ENCODE measurements at regions not wholly inside any gene's neighbourhood (a gene's known extent, or its start where the extent isn't known, plus 50 kb on each side); places are given as distances from the start of the nearest gene placed in this dataset.

- BruUV-seq (replicated peaks), result no TSS peak
- Mint-ChIP-seq H3K4me3 (ENCODE audit: low read depth, unreplicated experiment) (no peak overlapping the region), H3K9me3 (ENCODE audit: low read depth, unreplicated experiment) (no peaks in the 10 kb centered on the region), H3K27ac (ENCODE audit: unreplicated experiment) (no peak overlapping the region), H3K27me3 (ENCODE audit: unreplicated experiment) (peaks cover 25% of the 10 kb centered on the region), H3K4me1 (ENCODE audit: low read depth, unreplicated experiment) (no peaks in the 10 kb centered on the region), H3K36me3 (ENCODE audit: insufficient read depth, unreplicated experiment) (no peaks in the 10 kb centered on the region)
- intact Hi-C loops (cut with micrococcal nuclease; ENCODE audit: unreplicated experiment), result no loop called here
- no peak for DNase-seq
- no peak for TF ChIP-seq CTCF (IDR thresholded peaks at IDR 0.05; ENCODE audit: unreplicated experiment)
- CTCF ChIA-PET, result no interaction called here
These were observed 146.7 kb downstream of the CARTPT start for GRCh38 chr5:71865665-71866320.

- CTCF ChIA-PET, result interaction anchor here (0.6 kb wide), 1 partner anchor 1328 kb away, joined by 5 read pairs; no protein-coding TSS in a partner anchor
- Mint-ChIP-seq H3K9me3 (ENCODE audit: low read depth, unreplicated experiment) (no peaks in the 10 kb centered on the region), H3K27ac (ENCODE audit: unreplicated experiment) (no peak overlapping the region), H3K36me3 (ENCODE audit: insufficient read depth, unreplicated experiment) (no peaks in the 10 kb centered on the region), H3K27me3 (ENCODE audit: unreplicated experiment) (no peaks in the 10 kb centered on the region), H3K4me3 (ENCODE audit: low read depth, unreplicated experiment) (no peak overlapping the region), H3K4me1 (ENCODE audit: low read depth, unreplicated experiment) (peaks cover 9% of the 10 kb centered on the region)
- BruUV-seq (replicated peaks), result no TSS peak
- TF ChIP-seq CTCF (IDR thresholded peaks at IDR 0.05; ENCODE audit: unreplicated experiment), result no peak
- DNase-seq, result no peak
- intact Hi-C loops (cut with micrococcal nuclease; ENCODE audit: unreplicated experiment), result no loop called here
These were observed 153.3 kb downstream of the CARTPT start for GRCh38 chr5:71872311-71872864.

- Mint-ChIP-seq H3K4me3 (ENCODE audit: low read depth, unreplicated experiment) (no peak overlapping the region), H3K27me3 (ENCODE audit: unreplicated experiment) (no peaks in the 10 kb centered on the region), H3K36me3 (ENCODE audit: insufficient read depth, unreplicated experiment) (no peaks in the 10 kb centered on the region), H3K27ac (ENCODE audit: unreplicated experiment) (no peak overlapping the region), H3K9me3 (ENCODE audit: low read depth, unreplicated experiment) (no peaks in the 10 kb centered on the region), H3K4me1 (ENCODE audit: low read depth, unreplicated experiment) (peaks cover 9% of the 10 kb centered on the region)
- no peak for TF ChIP-seq CTCF (IDR thresholded peaks at IDR 0.05; ENCODE audit: unreplicated experiment)
- no TSS peak for BruUV-seq (replicated peaks)
- intact Hi-C loops (cut with micrococcal nuclease; ENCODE audit: unreplicated experiment), result no loop called here
- no peak for DNase-seq
- CTCF ChIA-PET, result no interaction called here
These were observed 154.1 kb downstream of the CARTPT start for GRCh38 chr5:71873191-71873591.

GRCh38 chr5:71874521-71874920 lies 155.4 kb downstream of the CARTPT start:
- Mint-ChIP-seq H3K27ac (ENCODE audit: unreplicated experiment) (peak overlapping the region; percentile 17), H3K9me3 (ENCODE audit: low read depth, unreplicated experiment) (no peaks in the 10 kb centered on the region), H3K36me3 (ENCODE audit: insufficient read depth, unreplicated experiment) (no peaks in the 10 kb centered on the region), H3K4me3 (ENCODE audit: low read depth, unreplicated experiment) (no peak overlapping the region), H3K4me1 (ENCODE audit: low read depth, unreplicated experiment) (peaks cover 9% of the 10 kb centered on the region), H3K27me3 (ENCODE audit: unreplicated experiment) (no peaks in the 10 kb centered on the region)
- TF ChIP-seq CTCF (IDR thresholded peaks at IDR 0.05; ENCODE audit: unreplicated experiment), result no peak
- DNase-seq, result no peak
- CTCF ChIA-PET, result no interaction called here
- intact Hi-C loops (cut with micrococcal nuclease; ENCODE audit: unreplicated experiment), result no loop called here
- BruUV-seq (replicated peaks), result no TSS peak
